ENCODE measurements at regions not wholly inside any gene's neighbourhood (a gene's known extent, or its start where the extent isn't known, plus 50 kb on each side); places are given as distances from the start of the nearest gene placed in this dataset.

- TF ChIP-seq CTCF (IDR thresholded peaks at IDR 0.05 in 8 of 11, conservative IDR thresholded peaks at IDR 0.05 in 3 of 11) (no peak), POLR2AphosphoS5 (IDR thresholded peaks at IDR 0.05) (no peak), POLR2A (IDR thresholded peaks at IDR 0.05) (no peak)
Observed at GRCh38 chr12:86743875-86744536, 487.8 kb upstream of the MGAT4C start.
